ENCODE measurements at regions not wholly inside any gene's neighbourhood (a gene's known extent, or its start where the extent isn't known, plus 50 kb on each side); places are given as distances from the start of the nearest gene placed in this dataset.

- Mint-ChIP-seq H3K9me3 (peaks cover 12% of the 10 kb centered on the region), H3K36me3 (ENCODE audit: low read depth) (no peaks in the 10 kb centered on the region), H3K27ac (no peak overlapping the region), H3K4me1 (no peaks in the 10 kb centered on the region), H3K4me3 (no peak overlapping the region), H3K27me3 (no peaks in the 10 kb centered on the region)
- TF ChIP-seq CTCF (IDR thresholded peaks at IDR 0.05), result no peak
- CTCF ChIA-PET, result no interaction called here
- DNase-seq (no peak), ATAC-seq (ENCODE audit: low read depth) (no peak)
- POLR2A ChIA-PET, result no interaction called here
- intact Hi-C loops (cut with micrococcal nuclease), result no loop called here
Observed at GRCh38 chr10:81564143-81564542, 310.9 kb upstream of the NRG3 start.

GRCh38 chr10:81569488-81569887, 305.5 kb upstream of the NRG3 start:
- Mint-ChIP-seq H3K4me3 (no peak overlapping the region), H3K36me3 (ENCODE audit: low read depth) (no peaks in the 10 kb centered on the region), H3K27ac (no peak overlapping the region), H3K4me1 (no peaks in the 10 kb centered on the region), H3K27me3 (no peaks in the 10 kb centered on the region), H3K9me3 (peaks cover 8% of the 10 kb centered on the region)
- POLR2A ChIA-PET, result no interaction called here
- intact Hi-C loops (cut with micrococcal nuclease), result no loop called here
- ATAC-seq (ENCODE audit: low read depth), result no peak
- no peak for DNase-seq
- CTCF ChIA-PET, result no interaction called here
- TF ChIP-seq CTCF (IDR thresholded peaks at IDR 0.05), result no peak

DNA sequence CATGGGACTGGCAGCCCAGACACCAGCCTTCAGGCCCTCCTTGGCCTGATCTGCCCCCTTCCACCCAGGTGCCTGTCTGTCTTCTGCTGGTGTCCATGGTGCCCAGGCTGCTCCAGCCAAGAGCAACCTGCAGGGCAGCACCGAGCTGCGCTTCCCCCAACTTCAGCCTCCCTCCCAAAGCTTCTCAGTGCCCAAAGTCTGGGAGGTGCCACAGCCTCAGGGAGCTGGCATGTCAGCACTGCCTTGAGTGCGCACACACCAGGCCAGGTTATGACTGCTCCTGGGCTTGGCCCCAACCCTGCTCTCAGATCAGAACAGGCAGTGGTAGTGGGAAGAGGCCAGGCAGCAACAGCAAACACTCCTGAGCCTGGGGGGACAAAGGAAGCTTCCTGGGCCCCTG, 304.6 kb upstream of the NRG3 start:
- H3K27ac Mint-ChIP-seq, result no peak overlapping the region
- TF ChIP-seq CTCF (IDR thresholded peaks at IDR 0.05), result no peak
- intact Hi-C loops (cut with micrococcal nuclease), result no loop called here
- ATAC-seq (ENCODE audit: low read depth), result no peak
- no peaks in the 10 kb centered on the region for H3K27me3 Mint-ChIP-seq
- no peak for DNase-seq
- no peaks in the 10 kb centered on the region for H3K36me3 Mint-ChIP-seq (ENCODE audit: low read depth)
- ChIA-PET POLR2A (no interaction called here), CTCF (no interaction called here)
- peaks cover 9% of the 10 kb centered on the region for H3K9me3 Mint-ChIP-seq
- no peak overlapping the region for H3K4me3 Mint-ChIP-seq
- no peaks in the 10 kb centered on the region for H3K4me1 Mint-ChIP-seq

- no peaks in the 10 kb centered on the region for H3K4me1 Mint-ChIP-seq
- H3K9me3 Mint-ChIP-seq, result peaks cover 13% of the 10 kb centered on the region
- ChIA-PET POLR2A (no interaction called here), CTCF (no interaction called here)
- DNase-seq (no peak), ATAC-seq (ENCODE audit: low read depth) (no peak)
- H3K27me3 Mint-ChIP-seq, result no peaks in the 10 kb centered on the region
- no peak overlapping the region for H3K27ac Mint-ChIP-seq
- H3K4me3 Mint-ChIP-seq, result no peak overlapping the region
- H3K36me3 Mint-ChIP-seq (ENCODE audit: low read depth), result no peaks in the 10 kb centered on the region
- no peak for TF ChIP-seq CTCF (IDR thresholded peaks at IDR 0.05)
- intact Hi-C loops (cut with micrococcal nuclease), result no loop called here
Observed at GRCh38 chr10:81570878-81571794, 303.9 kb upstream of the NRG3 start.

- H3K4me3 Mint-ChIP-seq, result no peak overlapping the region
- H3K36me3 Mint-ChIP-seq (ENCODE audit: low read depth), result no peaks in the 10 kb centered on the region
- ATAC-seq (ENCODE audit: low read depth) (no peak), DNase-seq (no peak)
- CTCF ChIA-PET, result no interaction called here
- H3K4me1 Mint-ChIP-seq, result no peaks in the 10 kb centered on the region
- TF ChIP-seq CTCF (IDR thresholded peaks at IDR 0.05), result no peak
- H3K27me3 Mint-ChIP-seq, result no peaks in the 10 kb centered on the region
- H3K9me3 Mint-ChIP-seq, result peaks cover 15% of the 10 kb centered on the region
- intact Hi-C loops (cut with micrococcal nuclease), result no loop called here
- H3K27ac Mint-ChIP-seq, result no peak overlapping the region
- POLR2A ChIA-PET, result no interaction called here
Observed at GRCh38 chr10:81575036-81575435, 300.0 kb upstream of the NRG3 start.

All from activated B cell treated with CpG ODN at 0.5 μM for 24 hours (primary cell).